C4-2B (cell line): ENCODE measurements at regions not wholly inside any gene's neighbourhood (a gene's known extent, or its start where the extent isn't known, plus 50 kb on each side); places are given as distances from the start of the nearest gene placed in this dataset.

ENCODE experiments used
- H3K27ac ChIP-seq: fragments of 450-650 bp; 2 replicates; pipeline ENCODE4 v1.5.1; 2017
- CTCF ChIP-seq: fragments of 450-650 bp; conservative IDR thresholded peaks from 2 replicates; pipeline ENCODE4 v1.5.1; 2017; ENCODE audit warnings: mild to moderate bottlenecking
- ZFX ChIP-seq: fragments of 450-650 bp; IDR thresholded peaks from 2 replicates; pipeline ENCODE4 v1.6.1; 2017

- no peak overlapping the region for H3K27ac ChIP-seq
- TF ChIP-seq CTCF = no peak
- no peak for TF ChIP-seq ZFX
Measured at GRCh38 chr22:49439373-49439772, 388.3 kb downstream of the BRD1 start.

GRCh38 chr22:49437956-49438355, 389.7 kb downstream of the BRD1 start:
- no peak overlapping the region for H3K27ac ChIP-seq
- TF ChIP-seq CTCF (no peak), ZFX (no peak)

GRCh38 chr22:49437356-49437755, 390.3 kb downstream of the BRD1 start:
- H3K27ac ChIP-seq = no peak overlapping the region
- TF ChIP-seq CTCF (no peak), ZFX (no peak)

- TF ChIP-seq CTCF (no peak), ZFX (no peak)
Measured at GRCh38 chr22:49436056-49436455, 391.6 kb downstream of the BRD1 start.

GRCh38 chr22:49435596-49435995, 392.1 kb downstream of the BRD1 start:
- no peak overlapping the region for H3K27ac ChIP-seq
- TF ChIP-seq ZFX (no peak), CTCF (no peak)

More at GRCh38 chr22:49436056-49436455, 391.6 kb downstream of the BRD1 start:
- H3K27ac ChIP-seq = no peak overlapping the region

- H3K27ac ChIP-seq = no peak overlapping the region
- TF ChIP-seq CTCF (peak; percentile 76), ZFX (no peak)
Measured at GRCh38 chr22:49433717-49434611, 393.7 kb downstream of the BRD1 start.

- H3K27ac ChIP-seq = no peak overlapping the region
- TF ChIP-seq CTCF (no peak), ZFX (no peak)
Measured at GRCh38 chr22:49432897-49433443, 394.7 kb downstream of the BRD1 start.
